GM12874 (cell line): ENCODE measurements at regions not wholly inside any gene's neighbourhood (a gene's known extent, or its start where the extent isn't known, plus 50 kb on each side); places are given as distances from the start of the nearest gene placed in this dataset.

Experiments
- CTCF ChIP-seq: IDR thresholded peaks from 2 replicates; pipeline ENCODE4 v1.5.1; 2011; ENCODE audit warnings: low read depth, mild to moderate bottlenecking, control low read depth, low read length, moderate library complexity; ENCODE audit not compliant: insufficient read depth

GRCh38 chr7:88402529-88402928 is 95.8 kb upstream of the STEAP4 start:
- no peak for TF ChIP-seq CTCF

GRCh38 chr7:88401009-88401623 is 94.4 kb upstream of the STEAP4 start:
- peak; percentile 45; the same call in 1 of the 2 replicates for TF ChIP-seq CTCF

- no peak for TF ChIP-seq CTCF
Observed at GRCh38 chr7:88399696-88400240, 93.1 kb upstream of the STEAP4 start.

GRCh38 chr7:88399036-88399435 is 92.3 kb upstream of the STEAP4 start:
- TF ChIP-seq CTCF = no peak

GRCh38 chr7:88398459-88398858 is 91.8 kb upstream of the STEAP4 start:
- TF ChIP-seq CTCF = no peak

- no peak for TF ChIP-seq CTCF
Observed at GRCh38 chr7:88396948-88397322, 90.2 kb upstream of the STEAP4 start.

- no peak for TF ChIP-seq CTCF
Observed at GRCh38 chr7:88396295-88396947, 89.7 kb upstream of the STEAP4 start.
